SK-N-SH (cell line): ENCODE measurements at regions not wholly inside any gene's neighbourhood (a gene's known extent, or its start where the extent isn't known, plus 50 kb on each side); places are given as distances from the start of the nearest gene placed in this dataset.

Experiments used
- CTCF ChIA-PET: fragments of 300-600, 350-600 bp; formaldehyde crosslinking; extraction: SDS; loops from one replicate; lab custom pipeline; 2021; lab: Yijun Ruan, JAX
- POLR2A ChIA-PET: fragments of 350-600 bp; sonication (Branson Sonifier 250); formaldehyde crosslinking; extraction: SDS; loops from one replicate; lab custom pipeline; 2020; ENCODE audit warnings: antibody characterized with exemption, inconsistent platforms; lab: Yijun Ruan, JAX
- DNase-seq: peaks from one replicate; pipeline ENCODE4 v3.0.0; 2012
- H2AFZ ChIP-seq: fragments of 200-600 bp; sonication (generic); 2 replicates; pipeline ENCODE4 v1.8.1; 2016; ENCODE audit warnings: antibody characterized with exemption, mild to moderate bottlenecking, low read depth
- H3F3A ChIP-seq: fragments of 200-600 bp; sonication (generic); replicated peaks from 2 replicates; pipeline ENCODE3; 2016; ENCODE audit warnings: antibody characterized with exemption, mild to moderate bottlenecking; ENCODE audit not compliant: insufficient read depth
- H3K27ac ChIP-seq, 2 experiments: fragments of 200-500 bp in 1 of 2; fragments of 200-600 bp in 1 of 2; sonication (Bioruptor generic) in 1 of 2; sonication (generic), shearing (Covaris generic) in 1 of 2; 2 replicates each; pipeline versions ENCODE4 v1.5.1 to v1.6.1; 2014 to 2016; ENCODE audit warnings: low read depth in 2 of 2, inconsistent platforms in 1 of 2, low read length in 1 of 2, mild to moderate bottlenecking in 1 of 2, mixed read lengths in 1 of 2
- H3K27me3 ChIP-seq: fragments of 200-600 bp; sonication (generic), shearing (Covaris generic); 2 replicates; pipeline ENCODE4 v1.6.1; 2016; ENCODE audit warnings: mixed run types; ENCODE audit not compliant: insufficient read depth
- H3K36me3 ChIP-seq, 2 experiments: fragments of 200-500 bp in 1 of 2; fragments of 200-600 bp in 1 of 2; sonication (Bioruptor generic) in 1 of 2; sonication (generic) in 1 of 2; replicated peaks in 1 of 2; 2 replicates each; pipeline versions ENCODE3 to v1.5.1; 2014 to 2016; ENCODE audit warnings: low read length in 1 of 2, mild to moderate bottlenecking in 1 of 2; ENCODE audit not compliant: insufficient read depth in 2 of 2, control insufficient read depth in 1 of 2
- H3K4me1 ChIP-seq, 2 experiments: fragments of 200-500 bp in 1 of 2; fragments of 200-600 bp in 1 of 2; sonication (Bioruptor generic) in 1 of 2; sonication (generic), shearing (Covaris generic) in 1 of 2; 2 replicates each; pipeline versions ENCODE4 v1.5.1 to v1.6.1; 2014 to 2016; ENCODE audit warnings: low read depth in 1 of 2, low read length in 1 of 2, mixed run types in 1 of 2; ENCODE audit not compliant: insufficient read depth in 2 of 2, control insufficient read depth in 1 of 2
- H3K4me2 ChIP-seq: fragments of 200-600 bp; sonication (generic), shearing (Covaris generic); 2 replicates; pipeline ENCODE4 v1.6.1; 2017; ENCODE audit warnings: mixed run types
- H3K4me3 ChIP-seq, 2 experiments: fragments of 200-500 bp in 1 of 2; fragments of 200-600 bp in 1 of 2; sonication (Bioruptor generic) in 1 of 2; sonication (generic), shearing (Covaris generic) in 1 of 2; 2 replicates each; pipeline versions ENCODE4 v1.5.1 to v1.8.1; 2014 to 2016; ENCODE audit warnings: low read depth in 2 of 2, inconsistent platforms in 1 of 2, low read length in 1 of 2, mild to moderate bottlenecking in 1 of 2, mixed read lengths in 1 of 2, moderate library complexity in 1 of 2
- H3K79me2 ChIP-seq: fragments of 200-600 bp; sonication (generic); 2 replicates; pipeline ENCODE4 v1.8.1; 2017; ENCODE audit warnings: mild to moderate bottlenecking; ENCODE audit not compliant: insufficient read depth
- H3K9ac ChIP-seq: fragments of 200-600 bp; sonication (generic); 2 replicates; pipeline ENCODE4 v1.6.1; 2017; ENCODE audit warnings: mixed run types
- H3K9me2 ChIP-seq: fragments of 200-600 bp; sonication (generic); 2 replicates; pipeline ENCODE4 v1.6.1; 2017; ENCODE audit warnings: mixed run types
- H3K9me3 ChIP-seq: fragments of 200-600 bp; sonication (generic); 2 replicates; pipeline ENCODE4 v1.6.1; 2017; ENCODE audit warnings: mixed run types, mild to moderate bottlenecking, moderate library complexity
- H4K20me1 ChIP-seq: fragments of 200-600 bp; sonication (generic); 2 replicates; pipeline ENCODE4 v1.6.1; 2017; ENCODE audit warnings: mild to moderate bottlenecking, mixed run types; ENCODE audit not compliant: insufficient read depth
- CHD2 ChIP-seq: fragments of 150-350 bp; IDR thresholded peaks from 2 replicates; pipeline ENCODE4 v1.6.1; 2018; ENCODE audit warnings: low read length; ENCODE audit not compliant: partially characterized antibody
- CTCF ChIP-seq: fragments of 200-600 bp; sonication (generic); IDR thresholded peaks from 2 replicates; pipeline ENCODE4 v1.6.1; 2017; ENCODE audit warnings: antibody characterized with exemption, mild to moderate bottlenecking, moderate library complexity
- EZH2phosphoT487 ChIP-seq: fragments of 200-600 bp; sonication (generic); IDR thresholded peaks from 2 replicates; pipeline ENCODE4 v1.6.1; 2017; ENCODE audit warnings: low read depth, mixed run types, mild to moderate bottlenecking, antibody characterized with exemption, moderate library complexity, borderline replicate concordance
- FOXJ3 ChIP-seq: sonication (generic); formaldehyde crosslinking; IDR thresholded peaks from 2 replicates; pipeline ENCODE4 v1.5.1; 2020; ENCODE audit warnings: mild to moderate bottlenecking, missing genetic modification reagents
- FOXM1 ChIP-seq: IDR thresholded peaks from 2 replicates; pipeline ENCODE4 v1.4.0; 2012; ENCODE audit warnings: low read depth, mild to moderate bottlenecking
- GATA2 ChIP-seq: sonication (generic); formaldehyde crosslinking; IDR thresholded peaks from 2 replicates; pipeline ENCODE4 v1.5.0; 2020; ENCODE audit warnings: mild to moderate bottlenecking, missing genetic modification reagents
- MXI1 ChIP-seq: IDR thresholded peaks from 2 replicates; pipeline ENCODE4 v1.6.1; 2012; ENCODE audit warnings: mild to moderate bottlenecking, low read depth, low read length, improper control_type of control experiment
- NRF1 ChIP-seq: IDR thresholded peaks from 2 replicates; pipeline ENCODE4 v1.6.1; 2012; ENCODE audit warnings: low read depth, mild to moderate bottlenecking, low read length
- PBX3 ChIP-seq: IDR thresholded peaks from 2 replicates; pipeline ENCODE4; 2012
- RAD21 ChIP-seq: IDR thresholded peaks from 2 replicates; pipeline ENCODE4 v1.6.1; 2012; ENCODE audit warnings: mild to moderate bottlenecking, low read length
- RCOR1 ChIP-seq: fragments of 150-350 bp; IDR thresholded peaks from 2 replicates; pipeline ENCODE4 v1.6.1; 2017; ENCODE audit warnings: antibody characterized with exemption, low read length
- REST ChIP-seq: IDR thresholded peaks from 2 replicates; pipeline ENCODE4 v1.6.1; 2012; ENCODE audit warnings: mild to moderate bottlenecking, low read depth, low read length, moderate library complexity
- RXRA ChIP-seq: IDR thresholded peaks from 2 replicates; pipeline ENCODE4 v1.4.0; 2012; ENCODE audit warnings: low read depth, mild to moderate bottlenecking, borderline replicate concordance
- SIN3A ChIP-seq: IDR thresholded peaks from 2 replicates; pipeline ENCODE4 v1.6.1; 2012; ENCODE audit warnings: low read depth, mild to moderate bottlenecking, low read length, moderate library complexity, borderline replicate concordance
- SMC3 ChIP-seq: IDR thresholded peaks from 2 replicates; pipeline ENCODE4 v1.6.1; 2012; ENCODE audit warnings: low read depth, low read length, improper control_type of control experiment
- TCF12 ChIP-seq: IDR thresholded peaks from 2 replicates; pipeline ENCODE4 v1.4.0; 2012
- USF2 ChIP-seq: fragments of 150-350 bp; IDR thresholded peaks from 2 replicates; pipeline ENCODE4 v1.6.1; 2017; ENCODE audit warnings: antibody characterized with exemption, low read length, low read depth, borderline replicate concordance
- YY1 ChIP-seq: IDR thresholded peaks from 2 replicates; pipeline ENCODE4 v1.4.0; 2012; ENCODE audit warnings: low read depth, mild to moderate bottlenecking
- ZBTB33 ChIP-seq: IDR thresholded peaks from 2 replicates; pipeline ENCODE4 v1.4.0; 2012; ENCODE audit warnings: low read depth, borderline replicate concordance
- WGBS: methylation state at CpG from one replicate; pipeline ENCODE4 v1.1.6; 2017; ENCODE audit warnings: low lambda C conversion rate; 5-methylcytosine and 5-hydroxymethylcytosine counted together

- H3K79me2 ChIP-seq: no peaks in the 10 kb centered on the region
- no peaks in the 10 kb centered on the region for H3F3A ChIP-seq
- DNase-seq: peak; percentile 49
- H4K20me1 ChIP-seq: no peaks in the 10 kb centered on the region
- no peaks in the 10 kb centered on the region for H3K9me3 ChIP-seq
- no peak overlapping the region for H2AFZ ChIP-seq
- no peaks in the 10 kb centered on the region for H3K9me2 ChIP-seq
- no peak overlapping the region for H3K9ac ChIP-seq
- no peak overlapping the region for H3K4me2 ChIP-seq
- H3K27ac ChIP-seq: no peak overlapping the region
- ChIA-PET CTCF (interaction anchor here (0.6 to 1.4 kb wide), 12 partner anchors 10 to 272 kb away, joined by 3 to 7 read pairs (median 4); no protein-coding TSS in a partner anchor), POLR2A (no interaction called here)
- no peaks in the 10 kb centered on the region; the same call in 1 of the 2 replicates for H3K27me3 ChIP-seq
- H3K4me1 ChIP-seq: peaks cover 0 to 11% of the 10 kb centered on the region in 2 experiments; a peak in 1 of 4 replicates
- WGBS: 35% methylated on average over 4 of the region's 4 CpGs
- H3K36me3 ChIP-seq: no peaks in the 10 kb centered on the region
- H3K4me3 ChIP-seq: no peak overlapping the region; a peak in 1 of 4 replicates
- no peak for TF ChIP-seq NRF1
- TF ChIP-seq MXI1: no peak
- peak; percentile 58 for TF ChIP-seq RAD21
- TF ChIP-seq CHD2: no peak
- peak; percentile 34; the same call in 1 of the 2 replicates for TF ChIP-seq SMC3
- no peak for TF ChIP-seq TCF12
- no peak for TF ChIP-seq PBX3
- TF ChIP-seq YY1: no peak
- peak; percentile 45 for TF ChIP-seq CTCF
- no peak for TF ChIP-seq RCOR1
- TF ChIP-seq ZBTB33: no peak
- TF ChIP-seq, all 33 proteins: peak for 3
Observed at GRCh38 chr12:113647048-113647447, 175.4 kb upstream of the LHX5 start.

GRCh38 chr12:113645603-113646002 lies 173.9 kb upstream of the LHX5 start:
- WGBS: 43% methylated on average over 10 of the region's 14 CpGs
- POLR2A ChIA-PET: no interaction called here
- no peak overlapping the region for H3K27ac ChIP-seq
- TF ChIP-seq TCF12 (no peak), YY1 (no peak), SIN3A (no peak), SMC3 (no peak), REST (no peak), EZH2phosphoT487 (no peak), FOXM1 (no peak), FOXJ3 (CRISPR knock-in tag) (no peak), GATA2 (CRISPR knock-in tag) (no peak), RXRA (no peak), USF2 (no peak)

More at GRCh38 chr12:113645603-113646002, 173.9 kb upstream of the LHX5 start:
- DNase-seq: no peak
- peaks cover 0 to 11% of the 10 kb centered on the region in 2 experiments; a peak in 1 of 4 replicates for H3K4me1 ChIP-seq
- H3K4me3 ChIP-seq: no peak overlapping the region
- no peaks in the 10 kb centered on the region; the same call in 1 of the 2 replicates for H3K27me3 ChIP-seq
- H3K9ac ChIP-seq: no peak overlapping the region
- H3K9me2 ChIP-seq: no peaks in the 10 kb centered on the region
- H4K20me1 ChIP-seq: no peaks in the 10 kb centered on the region
- no peaks in the 10 kb centered on the region for H3K9me3 ChIP-seq
- no peak overlapping the region for H3K4me2 ChIP-seq
- no peaks in the 10 kb centered on the region for H3F3A ChIP-seq
- H3K79me2 ChIP-seq: no peaks in the 10 kb centered on the region
- no peaks in the 10 kb centered on the region for H3K36me3 ChIP-seq
- CTCF ChIA-PET: no interaction called here
- no peak overlapping the region for H2AFZ ChIP-seq
